HG03565 (cell line): ENCODE measurements at regions not wholly inside any gene's neighbourhood (a gene's known extent, or its start where the extent isn't known, plus 50 kb on each side); places are given as distances from the start of the nearest gene placed in this dataset.

ENCODE experiments used
- ATAC-seq: cut with Tn5 transposase; IDR thresholded peaks from one replicate; pipeline ENCODE4 v1.9.1; 2021; ENCODE audit warnings: mild to moderate bottlenecking, moderate library complexity; ENCODE audit not compliant: unreplicated experiment

GRCh38 chr5:3883040-3883439 lies 287.4 kb downstream of the IRX1 start:
- ATAC-seq = no peak

DNA sequence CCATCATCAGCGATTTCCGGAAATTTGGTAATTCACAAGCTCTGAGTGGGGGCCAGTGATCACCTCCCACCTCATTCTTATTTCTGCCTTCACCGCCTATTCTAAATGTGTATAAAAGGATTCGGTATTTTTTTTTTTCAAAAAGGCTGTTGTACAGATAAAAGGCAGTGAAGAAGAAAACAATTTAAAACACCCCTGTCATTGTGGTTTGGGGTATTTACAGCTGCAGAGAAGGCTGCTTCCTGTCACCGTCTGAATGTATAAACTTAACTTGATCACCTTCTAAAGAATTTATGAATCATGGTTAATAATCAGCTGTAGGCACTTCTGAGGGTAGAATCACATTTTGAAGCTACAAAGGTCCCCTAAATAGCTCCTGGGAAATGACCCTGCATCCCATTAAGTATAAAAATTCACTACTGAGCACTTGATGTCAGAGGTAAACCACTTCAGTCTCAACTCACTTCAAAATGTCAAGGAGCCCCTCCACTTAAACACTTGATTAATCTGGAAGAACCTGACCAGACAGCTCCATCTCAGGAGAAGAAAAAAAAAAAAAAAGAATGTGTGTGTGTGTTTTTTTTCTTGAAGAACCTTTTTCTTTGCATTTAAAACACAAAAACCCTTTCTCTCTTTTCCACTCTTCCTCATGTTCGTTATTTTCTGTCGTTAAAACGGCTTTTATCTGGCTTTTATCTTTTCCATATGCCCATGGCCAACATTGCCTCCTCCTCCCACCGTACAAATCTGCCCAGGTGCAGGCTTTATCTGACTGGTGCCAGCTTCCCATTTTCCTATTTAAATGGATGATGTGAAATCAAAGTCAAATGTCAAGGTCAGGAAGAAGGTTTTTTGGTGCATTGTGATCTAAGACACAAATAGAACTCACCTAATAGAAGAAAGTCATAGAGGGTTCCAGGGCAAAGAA lies 291.2 kb downstream of the IRX1 start:
- ATAC-seq = no peak

DNA sequence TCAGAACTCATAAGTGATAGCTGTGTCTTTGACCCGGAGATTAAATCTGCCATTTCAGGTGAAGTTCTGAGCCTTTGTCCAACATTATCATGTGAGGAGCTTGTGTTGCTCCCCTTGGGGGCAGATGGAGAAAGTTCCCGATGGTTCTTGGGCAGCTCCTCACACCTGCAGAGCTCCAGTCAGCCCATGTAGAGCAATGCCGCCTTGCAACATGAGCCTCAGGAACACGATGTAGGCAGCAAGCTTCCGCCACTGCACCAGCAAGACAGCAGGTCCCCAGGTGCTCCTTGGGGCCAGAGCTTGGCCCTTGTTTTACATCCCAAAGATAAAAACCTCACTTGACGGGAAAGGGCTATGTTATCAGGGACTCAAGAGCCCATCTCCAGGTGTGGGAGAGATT lies 292.7 kb downstream of the IRX1 start:
- no peak for ATAC-seq

GRCh38 chr5:3889412-3890142 lies 293.9 kb downstream of the IRX1 start:
- ATAC-seq = no peak

- ATAC-seq = no peak
Measured at GRCh38 chr5:3891113-3891512, 295.5 kb downstream of the IRX1 start.

GRCh38 chr5:3893527-3893926 lies 297.9 kb downstream of the IRX1 start:
- ATAC-seq = no peak

DNA sequence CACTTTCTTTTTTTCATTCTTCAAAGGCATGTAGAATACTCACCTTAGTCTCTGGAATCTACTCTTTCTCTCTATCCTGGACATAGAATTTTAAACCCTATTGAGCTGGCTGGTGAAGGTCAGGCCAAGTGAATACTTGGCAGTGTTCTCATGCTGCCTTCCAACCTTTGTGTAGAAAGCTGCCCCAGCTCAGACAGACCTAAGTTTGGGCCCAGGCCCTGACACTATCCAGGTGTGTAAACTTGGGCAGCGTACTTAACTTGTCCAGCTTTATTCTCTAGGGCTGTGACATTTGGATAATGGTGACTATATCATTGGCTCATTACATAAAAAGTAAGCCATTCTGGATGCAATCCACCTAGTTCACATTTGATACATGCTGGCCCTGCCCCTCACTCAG lies 298.3 kb downstream of the IRX1 start:
- ATAC-seq = no peak

DNA sequence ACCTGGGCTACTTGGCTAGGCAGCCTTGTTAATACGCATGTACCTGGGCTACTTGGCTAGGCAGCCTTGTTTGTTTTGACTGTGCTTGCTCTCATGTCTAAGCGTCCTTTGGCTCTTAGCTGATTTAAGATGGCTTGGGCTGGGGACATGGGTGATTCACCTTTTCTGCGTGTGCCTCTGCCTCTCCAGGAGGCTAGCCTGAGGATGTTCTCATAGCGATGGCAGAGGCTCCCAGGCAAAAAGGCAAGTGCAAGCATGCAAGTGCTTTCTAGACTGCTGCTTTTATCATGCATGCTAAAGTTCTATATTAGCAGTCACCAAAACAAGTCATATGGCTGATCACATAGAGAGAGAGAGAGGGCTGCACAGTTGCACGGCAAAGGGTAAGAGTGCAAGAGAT lies 300.5 kb downstream of the IRX1 start:
- no peak for ATAC-seq

GRCh38 chr5:3899093-3899492 lies 303.5 kb downstream of the IRX1 start:
- no peak for ATAC-seq

DNA sequence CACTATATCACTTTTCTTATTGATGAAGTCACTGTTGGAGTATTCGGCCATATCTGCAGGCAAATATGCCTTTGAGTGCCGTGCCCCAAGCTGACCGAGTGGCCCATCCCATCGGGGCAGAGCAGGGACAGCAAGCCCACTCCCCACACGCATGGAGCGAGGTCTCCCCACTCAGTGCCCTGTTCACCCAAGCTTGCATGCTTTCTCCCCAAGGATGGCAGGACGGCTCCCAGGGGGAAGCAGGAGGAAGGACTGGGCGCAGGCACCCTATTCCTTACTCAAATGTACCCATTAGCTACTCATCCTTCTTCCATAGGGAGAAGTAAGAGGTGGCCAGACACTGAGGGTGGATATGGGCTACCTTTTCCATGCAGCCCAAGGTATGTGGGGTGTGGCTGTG lies 309.0 kb downstream of the IRX1 start:
- no peak for ATAC-seq

- ATAC-seq = no peak
Measured at GRCh38 chr5:3905031-3905430, 309.4 kb downstream of the IRX1 start.

GRCh38 chr5:3905521-3905920 lies 309.9 kb downstream of the IRX1 start:
- no peak for ATAC-seq

- no peak for ATAC-seq
Measured at GRCh38 chr5:3911111-3911510, 315.5 kb downstream of the IRX1 start.

DNA sequence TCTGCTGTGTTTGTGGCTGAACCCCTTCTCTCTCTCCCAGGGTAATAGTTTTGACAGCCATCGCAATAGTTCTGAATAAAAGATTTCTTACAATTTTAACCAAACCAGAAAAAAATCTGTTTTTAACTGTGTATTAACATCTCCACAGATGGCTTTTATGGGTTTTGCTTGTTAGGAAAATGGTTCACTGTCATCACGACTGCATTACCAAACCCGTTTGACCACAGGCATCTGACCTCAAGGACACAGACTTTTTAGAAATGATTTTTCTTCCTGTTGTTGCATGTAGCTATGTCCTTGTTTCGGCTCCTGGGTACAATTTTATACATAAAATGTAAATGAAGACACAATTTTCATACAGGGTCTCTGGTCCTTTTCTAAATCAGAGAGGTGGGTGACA lies 316.1 kb downstream of the IRX1 start:
- ATAC-seq = no peak

GRCh38 chr5:3912790-3913189 lies 317.2 kb downstream of the IRX1 start:
- ATAC-seq = no peak

- ATAC-seq = no peak
Measured at GRCh38 chr5:3913279-3913678, 317.6 kb downstream of the IRX1 start.

GRCh38 chr5:3925022-3925421 lies 329.4 kb downstream of the IRX1 start:
- no peak for ATAC-seq

- no peak for ATAC-seq
Measured at GRCh38 chr5:3925935-3926334, 330.3 kb downstream of the IRX1 start.

- ATAC-seq = no peak
Measured at GRCh38 chr5:3929799-3930198, 334.2 kb downstream of the IRX1 start.

GRCh38 chr5:3931976-3932375 lies 336.3 kb downstream of the IRX1 start:
- no peak for ATAC-seq

GRCh38 chr5:3933536-3933935 lies 337.9 kb downstream of the IRX1 start:
- no peak for ATAC-seq

DNA sequence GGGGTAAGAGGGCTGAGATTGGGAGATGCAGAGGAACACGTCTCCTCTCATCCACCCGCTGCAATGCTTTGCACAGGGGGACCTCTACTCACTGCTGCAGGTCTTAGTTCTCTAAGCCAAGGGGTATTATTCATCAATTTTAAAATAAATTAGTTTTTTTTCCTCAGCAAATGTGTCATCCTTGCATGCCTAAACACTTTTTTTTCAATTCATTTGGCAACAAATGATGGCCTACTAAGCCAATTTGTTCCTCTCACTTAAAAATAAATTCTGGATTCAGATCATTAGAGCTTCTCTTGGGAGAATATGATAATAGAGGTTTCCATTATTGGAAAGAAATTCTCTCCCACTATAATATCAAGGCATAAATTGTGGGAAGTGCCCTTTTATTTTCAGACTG lies 338.3 kb downstream of the IRX1 start:
- ATAC-seq = no peak
